ENCODE measurements at regions not wholly inside any gene's neighbourhood (a gene's known extent, or its start where the extent isn't known, plus 50 kb on each side); places are given as distances from the start of the nearest gene placed in this dataset.

GRCh38 chr3:110575702-110576101 is 495.9 kb upstream of the NECTIN3 start (continued):
- TF ChIP-seq NFYB (IDR thresholded peaks at IDR 0.05; ENCODE audit: insufficient read depth, low read depth, low read length) (no peak), RBBP5 (conservative IDR thresholded peaks at IDR 0.05) (no peak), ESRRA (IDR thresholded peaks at IDR 0.05; ENCODE audit: low read length) (no peak), TAF1 (IDR thresholded peaks at IDR 0.05; ENCODE audit: borderline replicate concordance, low read depth, low read length) (no peak), EP300 (IDR thresholded peaks at IDR 0.05; ENCODE audit: borderline replicate concordance in 1 of 2, control insufficient read depth in 1 of 2, low read depth in 2 of 2, low read length in 2 of 2) (no peak), CEBPB (IDR thresholded peaks at IDR 0.05; ENCODE audit: borderline replicate concordance in 1 of 2, low read depth in 2 of 2, low read length in 2 of 2) (no peak), ELK1 (IDR thresholded peaks at IDR 0.05; ENCODE audit: low read depth, low read length) (no peak)
- TF ChIP-seq, protein P1, sequence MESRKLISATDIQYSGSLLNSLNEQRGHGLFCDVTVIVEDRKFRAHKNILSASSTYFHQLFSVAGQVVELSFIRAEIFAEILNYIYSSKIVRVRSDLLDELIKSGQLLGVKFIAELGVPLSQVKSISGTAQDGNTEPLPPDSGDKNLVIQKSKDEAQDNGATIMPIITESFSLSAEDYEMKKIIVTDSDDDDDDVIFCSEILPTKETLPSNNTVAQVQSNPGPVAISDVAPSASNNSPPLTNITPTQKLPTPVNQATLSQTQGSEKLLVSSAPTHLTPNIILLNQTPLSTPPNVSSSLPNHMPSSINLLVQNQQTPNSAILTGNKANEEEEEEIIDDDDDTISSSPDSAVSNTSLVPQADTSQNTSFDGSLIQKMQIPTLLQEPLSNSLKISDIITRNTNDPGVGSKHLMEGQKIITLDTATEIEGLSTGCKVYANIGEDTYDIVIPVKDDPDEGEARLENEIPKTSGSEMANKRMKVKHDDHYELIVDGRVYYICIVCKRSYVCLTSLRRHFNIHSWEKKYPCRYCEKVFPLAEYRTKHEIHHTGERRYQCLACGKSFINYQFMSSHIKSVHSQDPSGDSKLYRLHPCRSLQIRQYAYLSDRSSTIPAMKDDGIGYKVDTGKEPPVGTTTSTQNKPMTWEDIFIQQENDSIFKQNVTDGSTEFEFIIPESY (IDR thresholded peaks at IDR 0.05), result no peak

DNA sequence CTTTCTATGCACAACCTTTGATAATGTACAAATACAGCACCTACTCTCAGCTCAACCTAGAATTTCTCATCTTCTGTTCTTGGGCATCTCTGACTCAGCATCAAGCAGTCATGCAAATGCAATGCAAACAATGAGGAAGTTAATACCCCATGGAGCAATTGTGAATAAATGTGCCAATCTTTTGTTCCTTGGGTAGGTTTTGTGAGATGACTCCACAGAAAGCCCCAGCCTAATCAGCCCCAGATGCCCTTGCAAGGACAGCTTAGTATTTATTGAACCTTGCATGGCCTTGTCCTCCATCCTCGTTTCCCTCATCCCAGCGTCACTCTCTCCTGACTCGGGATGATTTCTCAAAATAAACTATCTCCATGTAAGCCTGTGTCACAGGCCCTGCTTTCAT is 494.7 kb upstream of the NECTIN3 start:
- POLR2A ChIA-PET, result interaction anchor here (0.5 kb wide), 1 partner anchor 403 kb away, joined by 5 read pairs; no protein-coding TSS in a partner anchor
- Histone ChIP-seq H2AFZ (ENCODE audit: control insufficient read depth, low read depth, low read length) (no peak overlapping the region), H3K36me3 (ENCODE audit: control insufficient read depth in 2 of 2, insufficient read depth in 2 of 2, low read length in 1 of 2) (no peaks in the 10 kb centered on the region), H3K9ac (ENCODE audit: control insufficient read depth, insufficient read depth, low read length) (no peak overlapping the region), H3K4me1 (ENCODE audit: control insufficient read depth, insufficient read depth, low read length) (no peaks in the 10 kb centered on the region), H3K9me3 (replicated peaks; ENCODE audit: control insufficient read depth, insufficient read depth, low read length) (no peaks in the 10 kb centered on the region), H3K27me3 (replicated peaks in 1 of 2; ENCODE audit: control insufficient read depth in 2 of 2, insufficient read depth in 2 of 2, low read length in 1 of 2) (no peaks in the 10 kb centered on the region), H4K20me1 (ENCODE audit: control insufficient read depth, insufficient read depth) (no peaks in the 10 kb centered on the region), H3K4me2 (ENCODE audit: control insufficient read depth, insufficient read depth) (no peak overlapping the region), H3K27ac (ENCODE audit: control insufficient read depth, insufficient read depth) (no peak overlapping the region), H3K4me3 (no peak overlapping the region), H3K79me2 (ENCODE audit: control insufficient read depth, insufficient read depth, low read length) (no peaks in the 10 kb centered on the region)
- DNase-seq (ENCODE audit: low read depth, low spot score) (no peak), ATAC-seq (no peak), FAIRE-seq (no peak)
- in situ Hi-C loops (cut with MboI), result no loop called here
- RAD21 ChIA-PET (ENCODE audit: unreplicated experiment), result no interaction called here
- no TSS peak for BruUV-seq (replicated peaks)
- SMC1A ChIA-PET (ENCODE audit: uncharacterized antibody, unreplicated experiment), result no interaction called here
- 17% methylated on average over 3 of the region's 3 CpGs for WGBS (ENCODE audit: insufficient coverage, insufficient replicate concordance, low lambda C conversion rate, missing lambda C conversion rate)
- no peak for TF ChIP-seq SUZ12 (IDR thresholded peaks at IDR 0.05; ENCODE audit: unreplicated experiment)
- TF ChIP-seq ELK1 (IDR thresholded peaks at IDR 0.05; ENCODE audit: low read depth, low read length), result no peak
- no peak for TF ChIP-seq PAX8 (IDR thresholded peaks at IDR 0.05)
- no peak for TF ChIP-seq IRF5 (IDR thresholded peaks at IDR 0.05; ENCODE audit: borderline replicate concordance)
- no peak for TF ChIP-seq NR2C1 (IDR thresholded peaks at IDR 0.05)
- TF ChIP-seq E4F1 (IDR thresholded peaks at IDR 0.05; ENCODE audit: borderline replicate concordance, partially characterized antibody), result no peak
- TF ChIP-seq RCOR1 (conservative IDR thresholded peaks at IDR 0.05; ENCODE audit: low read depth, low read length), result no peak
- no peak for TF ChIP-seq POLR2AphosphoS2 (IDR thresholded peaks at IDR 0.05; ENCODE audit: low read depth, low read length)
- intact Hi-C loops (cut with micrococcal nuclease; ENCODE audit: unreplicated experiment), result no loop called here
- CTCF ChIA-PET, result no interaction called here

All from GM12878 (cell line).